ENCODE measurements at regions not wholly inside any gene's neighbourhood (a gene's known extent, or its start where the extent isn't known, plus 50 kb on each side); places are given as distances from the start of the nearest gene placed in this dataset.

GRCh38 chr7:156578578-156578940 is 62.0 kb upstream of the RNF32 start:
- TF ChIP-seq MXI1 (conservative IDR thresholded peaks at IDR 0.05; ENCODE audit: poor library complexity, severe bottlenecking) (no peak), REST (IDR thresholded peaks at IDR 0.05; ENCODE audit: borderline replicate concordance) (no peak), POLR2AphosphoS5 (IDR thresholded peaks at IDR 0.05) (no peak)
- H3K9me2 ChIP-seq (ENCODE audit: insufficient read depth, low read length) = no peaks in the 10 kb centered on the region
- no peaks in the 10 kb centered on the region for H3K36me3 ChIP-seq (ENCODE audit: insufficient read depth, low read length)
- no peak overlapping the region for H3K4me3 ChIP-seq (ENCODE audit: low read length)
- H3K9ac ChIP-seq (ENCODE audit: low read length) = no peak overlapping the region
- no peaks in the 10 kb centered on the region for H3K27me3 ChIP-seq (ENCODE audit: insufficient read depth, low read depth, low read length)
- H3K79me2 ChIP-seq (replicated peaks; ENCODE audit: insufficient read depth, low read length) = no peaks in the 10 kb centered on the region
- no peak overlapping the region for H3K27ac ChIP-seq (ENCODE audit: low read length)
- no peak overlapping the region for H3K4me2 ChIP-seq (ENCODE audit: low read length)
- H4K20me1 ChIP-seq (ENCODE audit: insufficient read depth) = no peaks in the 10 kb centered on the region
- H3F3A ChIP-seq (ENCODE audit: insufficient read depth, low read length, poor library complexity, severe bottlenecking) = no peaks in the 10 kb centered on the region
- H3K9me3 ChIP-seq (ENCODE audit: low read length) = no peaks in the 10 kb centered on the region
- H2AFZ ChIP-seq (ENCODE audit: low read depth, low read length) = no peak overlapping the region

GRCh38 chr7:156577645-156578577 is 62.7 kb upstream of the RNF32 start:
- Histone ChIP-seq H3K4me2 (ENCODE audit: low read length) (no peak overlapping the region), H3K9me3 (ENCODE audit: low read length) (no peaks in the 10 kb centered on the region), H4K20me1 (ENCODE audit: insufficient read depth) (no peaks in the 10 kb centered on the region), H3K79me2 (replicated peaks; ENCODE audit: insufficient read depth, low read length) (no peaks in the 10 kb centered on the region), H3K4me3 (ENCODE audit: low read length) (no peak overlapping the region), H3K9ac (ENCODE audit: low read length) (no peak overlapping the region), H3K27ac (ENCODE audit: low read length) (no peak overlapping the region), H3K36me3 (ENCODE audit: insufficient read depth, low read length) (no peaks in the 10 kb centered on the region), H3K9me2 (ENCODE audit: insufficient read depth, low read length) (no peaks in the 10 kb centered on the region), H3K27me3 (ENCODE audit: insufficient read depth, low read depth, low read length) (no peaks in the 10 kb centered on the region), H2AFZ (ENCODE audit: low read depth, low read length) (no peak overlapping the region), H3F3A (ENCODE audit: insufficient read depth, low read length, poor library complexity, severe bottlenecking) (no peaks in the 10 kb centered on the region)
- TF ChIP-seq POLR2AphosphoS5 (IDR thresholded peaks at IDR 0.05) = no peak
- no peak for TF ChIP-seq EZH2 (IDR thresholded peaks at IDR 0.05; ENCODE audit: borderline replicate concordance, insufficient read depth, low read length, poor library complexity, severe bottlenecking)
- TF ChIP-seq MXI1 (conservative IDR thresholded peaks at IDR 0.05; ENCODE audit: poor library complexity, severe bottlenecking) = no peak
- no peak for TF ChIP-seq CTCF (IDR thresholded peaks at IDR 0.05; ENCODE audit: poor library complexity, severe bottlenecking)
- no peak for TF ChIP-seq RAD21 (conservative IDR thresholded peaks at IDR 0.05)
- no peak for TF ChIP-seq SMC3 (conservative IDR thresholded peaks at IDR 0.05; ENCODE audit: poor library complexity)
- no peak for TF ChIP-seq REST (IDR thresholded peaks at IDR 0.05; ENCODE audit: borderline replicate concordance)
- TF ChIP-seq TAF1 (IDR thresholded peaks at IDR 0.05; ENCODE audit: low read depth) = no peak
- TF ChIP-seq EP300 (conservative IDR thresholded peaks at IDR 0.05; ENCODE audit: poor library complexity, severe bottlenecking) = no peak

Data from neural cell (in vitro differentiated cells).